Astrocyte (in vitro differentiated cells and primary cell): ENCODE measurements at regions not wholly inside any gene's neighbourhood (a gene's known extent, or its start where the extent isn't known, plus 50 kb on each side); places are given as distances from the start of the nearest gene placed in this dataset.

Experiments used
- DNase-seq: peaks from one replicate; pipeline ENCODE4 v3.0.0-alpha.2; 2010; ENCODE audit warnings: low read depth
- FAIRE-seq: peaks from 2 replicates; lab custom pipeline; 2011; peaks lifted over from hg19 to GRCh38; lab: Jason Lieb, UNC
- H2AFZ ChIP-seq: 2 replicates; pipeline ENCODE4 v1.6.0; 2012; ENCODE audit warnings: low read depth, low read length, inconsistent platforms
- H3K27ac ChIP-seq: 2 replicates; pipeline ENCODE4 v1.5.1; 2011; ENCODE audit warnings: low read depth, low read length, inconsistent platforms
- H3K27me3 ChIP-seq: 2 replicates; pipeline ENCODE4 v1.6.0; 2011; ENCODE audit warnings: low read length, inconsistent platforms; ENCODE audit not compliant: insufficient read depth
- H3K36me3 ChIP-seq: 2 replicates; pipeline ENCODE4 v1.5.1; 2011; ENCODE audit warnings: low read length, inconsistent platforms; ENCODE audit not compliant: insufficient read depth
- H3K4me1 ChIP-seq: 2 replicates; pipeline ENCODE4 v1.5.1; 2011; ENCODE audit warnings: low read length, inconsistent platforms; ENCODE audit not compliant: insufficient read depth
- H3K4me2 ChIP-seq: 2 replicates; pipeline ENCODE4 v1.6.0; 2012; ENCODE audit warnings: low read length, inconsistent platforms
- H3K4me3 ChIP-seq: 2 replicates; pipeline ENCODE4 v1.5.1; 2011; ENCODE audit warnings: low read depth, mild to moderate bottlenecking, low read length, inconsistent platforms; ENCODE audit not compliant: insufficient read depth
- H3K79me2 ChIP-seq: 2 replicates; pipeline ENCODE4 v1.6.0; 2012; ENCODE audit warnings: mild to moderate bottlenecking, low read length, inconsistent platforms; ENCODE audit not compliant: insufficient read depth
- H3K9ac ChIP-seq: 2 replicates; pipeline ENCODE4 v1.6.0; 2012; ENCODE audit warnings: mild to moderate bottlenecking, low read length, inconsistent platforms
- H3K9me3 ChIP-seq: 2 replicates; pipeline ENCODE4 v1.5.1; 2012; ENCODE audit warnings: low read depth, mild to moderate bottlenecking, low read length, inconsistent platforms; ENCODE audit not compliant: insufficient read depth
- H4K20me1 ChIP-seq: 2 replicates; pipeline ENCODE4 v1.6.0; 2012; ENCODE audit warnings: low read length, inconsistent platforms; ENCODE audit not compliant: insufficient read depth
- H3K27ac Mint-ChIP-seq: one replicate; pipeline ENCODE4 v1.8.0; 2021; ENCODE audit warnings: mild to moderate bottlenecking, mixed read lengths; ENCODE audit not compliant: unreplicated experiment
- H3K27me3 Mint-ChIP-seq: one replicate; pipeline ENCODE4 v1.8.0; 2021; ENCODE audit warnings: low read depth, mixed read lengths; ENCODE audit not compliant: unreplicated experiment
- H3K36me3 Mint-ChIP-seq: one replicate; pipeline ENCODE4 v1.8.0; 2021; ENCODE audit warnings: low read depth, mixed read lengths; ENCODE audit not compliant: unreplicated experiment
- H3K4me1 Mint-ChIP-seq: one replicate; pipeline ENCODE4 v1.8.0; 2021; ENCODE audit warnings: low read depth, mixed read lengths; ENCODE audit not compliant: unreplicated experiment
- H3K4me3 Mint-ChIP-seq: one replicate; pipeline ENCODE4 v1.8.0; 2021; ENCODE audit warnings: mild to moderate bottlenecking, moderate library complexity, mixed read lengths; ENCODE audit not compliant: unreplicated experiment
- H3K9me3 Mint-ChIP-seq: one replicate; pipeline ENCODE4 v1.8.0; 2021; ENCODE audit warnings: mild to moderate bottlenecking, mixed read lengths; ENCODE audit not compliant: unreplicated experiment
- CTCF ChIP-seq: IDR thresholded peaks from 2 replicates; pipeline ENCODE4 v1.5.1; 2011; ENCODE audit warnings: low read depth, mild to moderate bottlenecking, inconsistent platforms, low read length, moderate library complexity; ENCODE audit not compliant: insufficient read depth
- EZH2 ChIP-seq: IDR thresholded peaks from 2 replicates; pipeline ENCODE4 v1.6.1; 2012; ENCODE audit warnings: mild to moderate bottlenecking, low read length, inconsistent platforms; ENCODE audit not compliant: insufficient read depth

DNA sequence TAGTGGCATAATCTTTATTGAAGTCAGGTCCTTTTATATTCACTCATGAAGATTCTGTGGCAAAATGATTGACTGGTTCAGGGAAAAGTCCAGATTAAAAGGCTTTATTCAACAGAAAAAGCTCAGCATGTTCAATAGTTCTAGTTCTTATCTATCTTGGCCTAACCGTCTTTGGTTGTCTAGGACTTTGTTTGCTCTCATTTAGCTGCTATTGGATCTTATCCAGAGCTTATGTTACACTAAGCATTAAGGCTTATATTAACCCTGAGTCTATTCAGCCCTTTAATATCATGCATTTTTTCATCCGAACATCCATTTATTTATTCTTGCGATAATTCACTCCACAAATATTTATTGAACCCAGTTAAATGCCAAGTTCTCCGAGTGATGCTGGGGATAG lies 601.0 kb upstream of the SGO1 start:
- Histone ChIP-seq H4K20me1 (no peaks in the 10 kb centered on the region), H3K4me2 (no peak overlapping the region), H3K27ac (no peak overlapping the region), H3K27me3 (no peaks in the 10 kb centered on the region), H2AFZ (no peak overlapping the region), H3K4me3 (no peak overlapping the region), H3K79me2 (no peaks in the 10 kb centered on the region), H3K36me3 (no peaks in the 10 kb centered on the region), H3K4me1 (no peaks in the 10 kb centered on the region), H3K9me3 (no peaks in the 10 kb centered on the region), H3K9ac (no peak overlapping the region)
- Mint-ChIP-seq H3K27ac (no peak overlapping the region), H3K9me3 (no peaks in the 10 kb centered on the region), H3K27me3 (no peaks in the 10 kb centered on the region), H3K36me3 (no peaks in the 10 kb centered on the region), H3K4me1 (peaks cover 2% of the 10 kb centered on the region), H3K4me3 (no peak overlapping the region)
- FAIRE-seq (no peak), DNase-seq (no peak)
- TF ChIP-seq CTCF (no peak), EZH2 (no peak)

- H3K9me3 Mint-ChIP-seq = no peaks in the 10 kb centered on the region
- H3K9ac ChIP-seq = no peak overlapping the region
- H3K4me1 ChIP-seq = no peaks in the 10 kb centered on the region
- no peak overlapping the region for H3K27ac ChIP-seq
- no peak overlapping the region for H3K4me2 ChIP-seq
- H3K9me3 ChIP-seq = peaks cover 4% of the 10 kb centered on the region
- H2AFZ ChIP-seq = no peak overlapping the region
- H3K79me2 ChIP-seq = no peaks in the 10 kb centered on the region
- no peaks in the 10 kb centered on the region for H3K27me3 ChIP-seq
- FAIRE-seq (no peak), DNase-seq (no peak)
- TF ChIP-seq CTCF = no peak
- TF ChIP-seq EZH2 = no peak
- no peaks in the 10 kb centered on the region for H3K27me3 Mint-ChIP-seq
- H3K4me3 ChIP-seq = no peak overlapping the region
- H3K27ac Mint-ChIP-seq = no peak overlapping the region
- no peaks in the 10 kb centered on the region for H3K36me3 Mint-ChIP-seq
- no peaks in the 10 kb centered on the region for H3K4me1 Mint-ChIP-seq
- no peaks in the 10 kb centered on the region for H4K20me1 ChIP-seq
- H3K36me3 ChIP-seq = no peaks in the 10 kb centered on the region
- H3K4me3 Mint-ChIP-seq = no peak overlapping the region
Measured at GRCh38 chr3:20776692-20777091, 590.7 kb upstream of the SGO1 start.

DNA sequence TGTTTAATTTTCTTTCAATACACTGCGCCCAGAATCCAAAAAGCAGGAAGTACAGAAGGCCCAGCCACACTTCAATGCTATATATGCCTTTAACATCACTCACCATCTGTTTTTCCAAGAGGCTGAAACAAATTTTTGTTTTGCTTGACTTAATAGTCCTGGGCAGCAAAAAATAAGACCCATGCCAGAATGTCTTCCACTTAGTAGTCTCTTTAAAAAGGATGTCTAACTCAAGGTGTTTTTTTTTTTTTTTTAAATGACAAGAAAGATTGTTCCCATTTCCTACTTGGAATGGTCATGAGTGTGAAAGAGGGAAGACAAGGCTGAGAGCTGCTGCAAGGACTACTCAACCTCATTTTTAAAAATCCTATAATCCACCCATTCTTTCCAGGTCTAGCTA lies 590.3 kb upstream of the SGO1 start:
- no peaks in the 10 kb centered on the region for H3K4me1 ChIP-seq
- no peak overlapping the region for H3K4me3 ChIP-seq
- Mint-ChIP-seq H3K36me3 (no peaks in the 10 kb centered on the region), H3K27ac (no peak overlapping the region), H3K4me1 (no peaks in the 10 kb centered on the region), H3K9me3 (no peaks in the 10 kb centered on the region), H3K4me3 (no peak overlapping the region), H3K27me3 (no peaks in the 10 kb centered on the region)
- peaks cover 4% of the 10 kb centered on the region for H3K9me3 ChIP-seq
- FAIRE-seq (no peak), DNase-seq (no peak)
- H3K9ac ChIP-seq = no peak overlapping the region
- H3K36me3 ChIP-seq = no peaks in the 10 kb centered on the region
- H2AFZ ChIP-seq = no peak overlapping the region
- no peaks in the 10 kb centered on the region for H4K20me1 ChIP-seq
- no peaks in the 10 kb centered on the region for H3K79me2 ChIP-seq
- H3K27me3 ChIP-seq = no peaks in the 10 kb centered on the region
- TF ChIP-seq EZH2 (no peak), CTCF (no peak)
- H3K4me2 ChIP-seq = no peak overlapping the region
- H3K27ac ChIP-seq = no peak overlapping the region
